ENCODE measurements at regions not wholly inside any gene's neighbourhood (a gene's known extent, or its start where the extent isn't known, plus 50 kb on each side); places are given as distances from the start of the nearest gene placed in this dataset.

DNA sequence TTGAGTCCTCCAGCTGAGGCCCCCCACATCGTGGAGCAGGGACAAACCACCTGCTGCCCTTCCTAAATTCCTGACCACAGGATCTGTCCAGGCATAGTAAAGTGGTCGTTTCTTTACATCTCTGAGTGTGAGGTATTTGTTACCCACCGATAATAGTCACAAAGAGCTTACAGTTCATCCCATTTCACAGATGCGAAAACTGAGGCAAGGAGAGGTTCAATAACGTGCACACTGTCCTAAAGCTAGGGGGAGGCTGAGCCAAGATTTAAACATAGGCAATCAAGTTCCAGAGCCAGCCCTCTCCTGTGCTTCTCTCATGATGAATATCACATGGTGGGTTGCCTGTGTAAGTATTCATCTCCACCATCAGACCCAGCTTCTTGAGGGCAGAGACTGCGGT lies 135.4 kb downstream of the CCT6B start:
- DNase-seq (ENCODE audit: low read depth) = no peak

DNA sequence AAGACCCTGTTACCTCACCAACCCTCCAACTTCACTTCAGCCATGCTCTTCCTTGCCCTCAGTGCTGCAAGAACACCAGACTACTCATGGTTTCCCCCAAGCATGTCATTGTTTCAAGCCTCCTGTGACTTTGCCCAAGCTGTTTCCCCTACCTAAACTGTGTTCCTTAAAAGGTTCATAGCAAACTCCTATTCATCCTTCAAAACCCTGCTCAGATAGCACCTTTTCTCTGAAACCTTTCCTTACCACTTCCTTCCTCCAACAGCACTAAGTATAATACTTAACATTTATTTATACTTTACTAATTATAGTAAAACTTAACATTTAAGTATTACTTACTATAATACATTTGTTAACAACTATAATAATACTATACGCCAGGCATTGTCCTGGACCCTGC lies 136.2 kb downstream of the CCT6B start:
- no peak for DNase-seq (ENCODE audit: low read depth)

DNA sequence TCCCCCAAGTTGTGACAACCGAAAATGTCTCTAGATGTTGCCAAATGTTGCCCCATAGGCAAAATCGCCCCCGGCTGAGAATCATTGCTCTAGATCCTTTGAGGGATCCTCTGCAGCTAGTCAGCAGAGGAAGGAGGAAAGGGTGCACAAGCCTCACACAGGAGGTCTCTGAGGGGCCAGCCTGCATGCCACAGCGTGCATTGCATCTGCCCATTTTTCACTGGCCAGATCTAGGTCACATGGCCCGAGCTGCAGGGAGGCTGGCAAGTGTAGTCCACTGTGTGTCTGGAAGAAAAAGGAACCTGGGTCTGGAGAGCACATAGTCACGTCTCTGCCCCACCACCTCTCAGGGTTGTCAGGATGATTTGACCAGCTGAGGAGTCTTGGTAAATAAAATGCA lies 138.2 kb downstream of the CCT6B start:
- no peak for DNase-seq (ENCODE audit: low read depth)

DNA sequence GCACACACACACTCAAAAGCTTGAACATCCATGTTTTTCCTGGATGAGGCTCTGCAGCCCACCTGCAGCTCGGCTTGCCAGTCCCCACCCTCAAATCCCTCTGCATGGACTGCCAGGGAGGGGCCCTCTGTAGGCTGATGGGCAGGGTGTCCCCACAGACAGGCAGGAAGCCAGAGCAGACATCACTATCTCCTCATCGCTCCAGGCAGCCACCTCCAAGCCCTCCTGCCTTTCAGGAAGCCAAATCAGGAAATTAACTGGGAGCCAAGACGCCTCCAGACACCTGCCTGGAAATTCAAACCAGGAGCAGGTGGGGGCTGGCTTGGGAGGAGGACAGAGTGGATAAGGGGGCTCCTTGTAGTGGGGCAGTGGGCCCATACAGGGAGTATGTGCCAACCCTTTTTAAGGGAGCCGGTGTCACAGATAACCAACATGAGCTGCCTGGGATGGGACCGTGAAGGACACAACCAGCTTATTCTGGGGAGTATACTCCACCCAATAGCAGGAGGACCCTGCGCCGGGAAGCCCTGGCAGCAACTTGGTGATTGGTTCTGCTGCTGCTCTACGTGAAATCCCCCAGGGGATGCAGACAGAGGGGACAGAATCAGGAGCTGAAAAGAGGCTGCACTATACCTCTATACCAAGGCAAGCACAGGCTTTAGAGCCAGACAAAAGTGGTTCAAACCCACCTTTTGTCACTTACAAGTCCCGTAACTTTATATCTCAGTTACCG lies 139.1 kb downstream of the CCT6B start:
- no peak for DNase-seq (ENCODE audit: low read depth)

DNA sequence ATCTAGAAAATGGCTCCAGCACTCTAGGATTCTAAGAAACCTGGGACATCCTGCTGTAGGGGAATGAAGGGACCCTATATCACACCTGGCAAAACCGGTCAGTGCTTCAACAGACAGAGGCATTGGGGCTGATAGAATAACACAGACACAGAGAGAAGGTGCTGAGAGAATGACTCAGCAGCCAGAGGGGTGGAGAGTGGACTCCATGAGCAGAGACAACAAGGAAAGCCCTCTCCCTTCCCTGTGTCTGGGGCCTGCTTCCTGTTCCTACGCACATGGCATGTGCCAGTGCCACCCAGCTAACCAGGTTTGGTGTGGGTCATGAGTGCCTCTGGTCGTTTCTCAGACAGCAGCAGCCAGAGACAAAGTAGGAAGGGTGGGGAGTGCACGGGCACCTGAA lies 140.3 kb downstream of the CCT6B start:
- DNase-seq (ENCODE audit: low read depth) = no peak

GRCh38 chr17:34820248-34820801 lies 140.9 kb downstream of the CCT6B start:
- no peak for DNase-seq (ENCODE audit: low read depth)

DNA sequence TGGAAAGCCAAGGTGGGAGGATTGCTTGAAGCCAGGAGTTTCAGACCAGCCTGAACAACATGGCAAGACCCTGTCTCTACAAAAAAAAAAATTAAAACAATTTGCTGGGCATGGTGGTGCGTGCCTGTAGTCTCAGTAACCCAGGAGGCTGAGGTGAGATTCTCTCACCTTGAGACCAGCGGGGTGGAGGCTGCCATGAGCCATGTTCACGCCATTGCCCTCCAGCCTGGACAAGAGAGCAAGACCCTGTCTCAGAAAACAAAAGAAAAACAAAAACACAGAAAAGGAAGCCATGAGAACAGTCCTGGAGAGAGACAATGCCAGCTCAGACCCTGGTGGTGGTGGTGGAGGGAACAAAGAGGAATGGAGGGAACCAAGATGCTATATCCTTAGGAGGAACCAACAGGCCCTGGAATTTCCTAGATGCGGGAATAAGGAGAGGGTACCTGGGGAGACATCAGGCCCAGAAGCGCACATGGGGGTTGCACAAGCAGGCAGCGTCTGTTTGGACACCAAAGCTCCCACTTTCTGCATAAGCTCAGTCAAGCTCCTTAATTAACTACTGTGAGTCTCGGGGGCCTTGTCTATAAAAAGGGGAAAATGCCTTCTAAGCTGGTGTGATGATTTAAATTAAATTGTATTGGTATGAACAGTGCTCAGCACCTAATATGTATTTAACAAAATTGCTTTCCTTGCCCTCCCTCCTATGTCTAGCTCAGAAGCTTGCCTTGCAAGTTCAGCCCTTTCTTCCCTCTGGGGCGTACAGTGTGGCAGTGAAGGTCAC lies 143.8 kb downstream of the CCT6B start:
- DNase-seq (ENCODE audit: low read depth) = no peak

DNA sequence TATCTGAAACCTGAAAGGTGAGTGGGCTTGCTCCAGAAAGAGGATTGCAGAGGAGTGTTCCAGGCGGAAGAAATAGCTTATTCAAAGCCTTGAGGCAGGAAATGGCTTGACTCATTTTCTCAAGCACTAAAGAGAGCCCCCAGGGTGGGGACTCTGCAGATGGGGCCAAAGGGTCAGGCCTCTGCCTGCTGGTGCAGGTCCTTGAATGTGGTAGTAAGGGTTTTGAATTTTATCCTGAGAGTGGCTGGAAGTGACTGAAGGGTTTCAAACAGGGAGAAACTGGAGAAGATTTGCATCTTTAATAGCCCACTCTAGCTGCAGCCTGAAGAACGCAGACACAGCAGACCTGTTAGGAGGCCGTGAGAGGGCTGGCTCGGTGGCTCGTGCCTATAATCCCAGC lies 144.4 kb downstream of the CCT6B start:
- DNase-seq (ENCODE audit: low read depth) = no peak

DNA sequence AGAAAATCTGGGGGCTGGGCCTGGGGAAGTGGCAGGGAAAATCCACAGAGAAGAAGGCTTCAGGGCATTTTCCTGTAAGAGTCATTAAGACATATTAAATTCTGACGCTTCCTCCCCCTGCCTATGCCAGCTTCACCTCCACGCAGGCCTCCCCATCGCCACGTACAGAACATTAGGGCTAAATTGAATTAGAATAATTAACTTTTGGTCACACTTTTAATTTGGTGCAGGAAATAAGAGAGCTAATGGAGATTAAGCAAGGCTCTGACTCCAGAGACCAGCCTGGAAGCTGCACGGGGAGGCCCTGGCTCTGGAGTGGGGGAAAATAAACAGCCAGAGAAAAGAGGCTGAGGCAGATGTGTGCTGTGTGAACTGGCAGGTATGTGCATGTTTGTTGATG lies 148.0 kb downstream of the CCT6B start:
- DNase-seq (ENCODE audit: low read depth) = no peak

- DNase-seq (ENCODE audit: low read depth) = no peak
Measured at GRCh38 chr17:34811561-34811960, 149.7 kb downstream of the CCT6B start.

- no peak for DNase-seq (ENCODE audit: low read depth)
Measured at GRCh38 chr17:34800661-34801060, 160.6 kb downstream of the CCT6B start.

GRCh38 chr17:34799751-34800150 lies 161.5 kb downstream of the CCT6B start:
- no peak for DNase-seq (ENCODE audit: low read depth)

DNA sequence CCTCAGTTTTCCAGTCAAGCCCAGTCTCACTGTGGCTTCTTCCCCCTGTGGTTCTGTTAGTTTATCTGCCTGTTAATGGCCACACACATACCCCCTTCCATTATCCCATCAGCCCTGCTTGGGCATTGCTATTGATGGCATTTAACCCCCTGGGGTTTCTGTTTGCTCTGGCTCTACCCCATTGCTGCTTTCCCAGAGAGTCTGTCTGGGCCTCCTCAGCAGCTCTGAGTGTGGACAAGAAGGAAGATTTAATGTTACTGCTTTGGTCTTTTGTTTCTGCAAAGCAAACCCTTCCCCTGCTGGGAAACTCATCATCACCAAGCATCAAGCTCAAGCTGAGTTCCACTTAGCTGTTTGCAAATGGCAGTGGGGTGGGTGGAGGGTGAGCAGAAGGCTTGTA lies 162.7 kb downstream of the CCT6B start:
- DNase-seq (ENCODE audit: low read depth) = no peak

DNA sequence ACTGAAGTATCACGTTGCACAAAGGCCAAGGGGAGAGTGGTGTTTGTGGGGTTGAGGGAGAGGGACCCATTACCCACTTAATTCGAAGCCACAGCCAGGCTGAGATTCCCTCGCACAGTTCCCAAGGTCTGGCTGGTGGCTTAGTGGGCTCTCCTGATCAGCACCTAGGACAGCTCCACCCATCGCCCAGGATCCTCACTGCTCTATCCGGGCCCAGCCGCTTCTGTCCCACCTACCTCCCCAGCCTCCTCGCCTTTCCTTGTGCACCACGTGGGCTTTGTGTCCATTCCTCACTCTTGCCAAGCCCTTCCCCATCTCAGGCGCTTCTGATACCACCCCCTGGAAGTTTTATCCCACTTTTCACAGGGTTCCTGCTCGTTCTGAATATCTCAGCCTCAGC lies 163.5 kb downstream of the CCT6B start:
- no peak for DNase-seq (ENCODE audit: low read depth)

DNA sequence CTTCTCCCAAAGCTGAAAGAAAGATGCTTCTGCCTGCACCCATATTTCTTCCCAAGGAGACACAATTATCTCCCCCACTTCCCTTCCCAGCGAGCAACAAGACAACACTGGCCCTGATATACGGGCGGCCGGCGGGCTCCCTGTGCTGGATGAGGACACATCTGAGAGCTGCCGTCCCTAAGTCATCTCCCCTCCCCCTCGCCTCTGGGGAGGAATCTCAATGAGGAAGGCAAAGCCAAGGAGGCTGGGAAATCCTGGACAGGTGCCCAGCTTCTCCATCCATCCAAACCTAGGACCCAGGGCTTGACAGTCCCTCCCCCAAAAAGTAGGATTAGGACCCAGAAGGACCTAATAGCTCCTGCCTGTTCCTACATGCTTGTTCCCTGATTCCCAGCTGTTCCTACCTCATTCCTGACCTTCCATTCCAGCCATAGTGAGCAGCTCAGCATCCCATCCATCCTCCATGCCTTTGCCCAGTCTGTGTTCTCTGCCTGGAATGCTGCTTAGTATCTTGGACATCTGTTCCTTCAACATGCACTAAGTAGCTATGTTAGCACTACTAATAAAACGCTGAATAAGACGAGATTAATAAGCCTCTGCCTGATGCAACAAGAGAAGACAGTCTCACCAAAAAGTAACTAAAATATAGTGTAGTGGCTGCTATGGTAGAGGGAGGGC lies 167.9 kb downstream of the CCT6B start:
- DNase-seq (ENCODE audit: low read depth) = no peak

GRCh38 chr17:34788696-34789095 lies 172.6 kb downstream of the CCT6B start:
- DNase-seq (ENCODE audit: low read depth) = no peak

DNA sequence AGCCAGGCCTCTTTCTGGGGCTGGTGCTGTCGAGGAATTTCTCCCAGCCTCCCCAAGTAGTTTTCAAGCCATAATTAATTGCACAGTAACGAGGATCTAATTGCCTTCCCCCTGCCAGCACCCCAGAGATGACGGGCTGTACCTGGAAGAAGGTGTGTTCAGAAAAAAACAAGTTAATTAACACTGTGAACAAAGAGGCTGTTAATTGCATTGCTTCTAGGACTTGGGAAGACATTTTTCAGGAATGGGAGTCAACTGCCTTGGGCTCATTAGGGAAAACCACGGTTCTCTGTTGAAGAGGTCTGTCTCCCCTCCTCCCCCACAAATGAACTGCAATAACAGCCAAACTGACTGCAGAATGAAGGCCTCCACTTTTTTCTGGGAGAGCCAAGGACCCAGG lies 176.7 kb downstream of the CCT6B start:
- no peak for DNase-seq (ENCODE audit: low read depth)

- no peak for DNase-seq (ENCODE audit: low read depth)
Measured at GRCh38 chr17:34782271-34782670, 179.0 kb downstream of the CCT6B start.

- no peak for DNase-seq (ENCODE audit: low read depth)
Measured at GRCh38 chr17:34781571-34782108, 179.6 kb downstream of the CCT6B start.

DNA sequence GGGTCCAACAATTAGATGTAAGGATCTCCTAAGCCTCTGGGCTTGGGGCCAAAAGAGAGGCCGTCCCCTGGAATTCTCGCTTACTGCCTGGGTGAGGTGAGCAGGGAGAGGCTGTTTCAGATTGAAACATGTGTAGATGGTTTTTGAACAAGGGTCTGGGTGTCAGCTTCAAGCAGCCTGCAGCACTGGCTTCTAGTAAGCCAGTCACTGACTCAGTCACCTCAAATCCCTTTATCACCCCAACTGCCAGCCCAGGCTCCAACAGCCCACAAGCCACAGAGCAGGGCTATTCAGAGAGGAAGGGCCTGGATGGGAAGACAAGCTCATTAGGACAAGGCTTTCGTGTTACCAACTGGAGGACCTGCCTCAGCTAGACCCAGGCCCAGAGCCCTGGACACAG lies 180.2 kb downstream of the CCT6B start:
- DNase-seq (ENCODE audit: low read depth) = no peak

DNA sequence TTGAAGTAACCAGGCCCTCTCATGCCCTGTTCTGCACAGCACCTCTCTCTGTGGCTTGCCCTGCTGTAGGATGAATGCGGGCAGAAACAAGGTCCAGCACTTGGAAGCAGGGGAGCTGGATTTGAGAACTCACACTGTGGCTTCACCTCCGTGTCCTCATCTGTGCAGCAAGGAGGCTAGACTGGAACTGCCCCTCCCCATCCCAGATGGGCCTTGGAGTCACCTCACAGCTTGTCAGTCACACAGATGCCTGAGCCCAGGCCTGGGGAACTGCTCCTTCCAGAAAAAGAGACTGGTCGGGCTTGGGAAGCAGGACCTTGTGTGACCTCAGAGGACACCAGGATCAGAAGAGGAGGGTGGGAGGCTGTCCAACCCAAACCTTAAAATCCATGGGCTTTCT lies 180.8 kb downstream of the CCT6B start:
- no peak for DNase-seq (ENCODE audit: low read depth)
